ENCODE measurements at regions not wholly inside any gene's neighbourhood (a gene's known extent, or its start where the extent isn't known, plus 50 kb on each side); places are given as distances from the start of the nearest gene placed in this dataset.

GRCh38 chr3:197369545-197369944, 71.1 kb upstream of the DLG1 start:
- TF ChIP-seq CTCF (IDR thresholded peaks at IDR 0.05; ENCODE audit: low read depth, low read length, poor library complexity, severe bottlenecking) (no peak), EZH2phosphoT487 (IDR thresholded peaks at IDR 0.05; ENCODE audit: borderline replicate concordance, low read length) (no peak)
